ENCODE measurements at regions not wholly inside any gene's neighbourhood (a gene's known extent, or its start where the extent isn't known, plus 50 kb on each side); places are given as distances from the start of the nearest gene placed in this dataset.
"Not testable (repeated sequence)": the region's sequence is repeated elsewhere in the genome, so short reads cannot be mapped to it uniquely, and the experiment has no call there.

DNA sequence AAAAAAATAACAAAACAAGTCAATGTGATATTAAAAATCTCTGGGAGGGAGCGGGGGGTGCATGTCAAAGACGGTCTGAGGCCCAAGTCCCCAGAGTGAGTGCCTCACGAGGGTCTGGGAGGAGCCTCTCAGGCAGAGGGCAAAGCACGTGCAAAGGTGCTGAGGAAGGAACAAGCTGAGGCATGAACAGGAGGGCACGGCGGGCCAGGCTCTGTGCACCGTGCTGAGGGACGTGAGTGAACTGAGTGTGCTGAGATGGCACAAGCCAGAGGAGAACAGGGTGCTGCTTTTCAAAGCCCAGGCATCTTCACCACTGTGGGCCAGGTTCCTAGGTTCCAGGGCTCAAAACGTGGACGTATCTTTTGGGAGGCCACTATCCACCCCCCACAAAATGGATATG, 142.1 kb upstream of the PHACTR3 start:
- DNase-seq (ENCODE audit: low read depth): no peak

- DNase-seq (ENCODE audit: low read depth): no peak
Observed at GRCh38 chr20:59463541-59463940, 140.8 kb upstream of the PHACTR3 start.

GRCh38 chr20:59466107-59466815, 138.1 kb upstream of the PHACTR3 start:
- DNase-seq (ENCODE audit: low read depth): no peak

GRCh38 chr20:59468831-59469230, 135.5 kb upstream of the PHACTR3 start:
- no peak for DNase-seq (ENCODE audit: low read depth)

DNA sequence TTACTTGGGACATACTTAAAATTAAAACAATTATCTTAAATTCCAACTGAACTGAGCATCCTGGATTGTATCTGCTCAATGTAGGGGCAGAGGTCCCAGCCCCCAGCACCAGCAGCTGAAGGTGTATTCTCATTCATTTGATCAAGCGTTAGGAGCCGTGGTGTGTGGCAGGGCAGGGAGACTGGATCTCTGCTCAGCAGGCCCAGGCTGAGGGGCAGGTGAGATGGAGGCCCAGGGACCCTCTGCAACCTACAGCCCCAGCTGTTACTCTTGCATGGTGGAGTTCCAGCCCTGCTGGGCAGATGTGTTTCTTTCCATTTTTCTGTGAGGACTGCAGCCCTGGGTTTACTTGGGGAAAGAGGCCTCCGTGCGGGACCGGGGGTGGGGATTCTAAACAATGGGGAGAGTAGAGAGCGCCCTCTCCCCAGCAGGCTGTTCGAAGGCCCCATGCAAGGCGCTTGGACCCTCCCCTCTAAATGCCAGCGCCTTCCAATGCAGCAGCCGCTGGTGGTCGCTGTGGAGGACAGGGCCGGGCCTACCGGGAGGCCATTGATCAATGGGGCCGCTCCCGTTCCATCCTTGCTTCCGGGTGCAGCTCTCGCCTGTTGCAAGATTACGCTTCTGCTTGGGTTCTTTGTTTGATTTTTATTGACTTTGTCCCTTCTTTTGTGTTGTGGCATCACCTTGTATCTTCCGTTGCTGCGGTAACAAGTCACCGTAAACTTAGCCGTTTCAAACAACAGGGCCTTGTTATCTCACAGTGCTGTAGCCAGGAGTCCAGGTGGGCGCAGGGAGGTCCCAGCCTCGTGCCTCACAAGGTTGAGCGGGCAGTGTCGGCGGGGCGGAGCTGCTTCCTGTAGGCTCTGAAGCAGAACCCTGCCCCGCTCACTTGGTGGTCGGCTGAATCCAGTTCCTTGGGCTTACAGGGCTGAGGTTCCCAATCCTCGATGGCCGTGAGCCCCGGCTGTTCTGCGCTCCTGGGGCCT, 134.8 kb upstream of the PHACTR3 start:
- no peak for DNase-seq (ENCODE audit: low read depth)

DNA sequence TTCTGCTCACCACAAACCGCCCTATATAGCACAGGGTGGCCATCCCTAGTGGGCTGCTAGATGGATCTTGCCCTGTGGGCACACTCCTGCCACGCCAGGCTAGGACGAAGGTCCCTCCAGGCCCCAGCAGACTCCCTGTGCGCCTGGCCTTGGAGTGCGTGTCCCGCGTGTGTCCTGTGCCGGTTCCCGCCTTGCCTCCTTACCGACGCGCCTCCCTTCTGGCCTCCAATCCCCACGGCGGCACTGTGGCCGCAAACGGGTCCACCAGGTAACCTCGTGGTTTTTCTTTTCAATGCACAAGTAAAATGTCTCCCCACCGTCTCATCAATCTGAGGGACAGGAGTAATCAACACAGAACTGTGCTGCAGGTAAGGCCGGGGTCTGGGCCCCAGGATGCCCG, 133.8 kb upstream of the PHACTR3 start:
- no peak for DNase-seq (ENCODE audit: low read depth)

DNA sequence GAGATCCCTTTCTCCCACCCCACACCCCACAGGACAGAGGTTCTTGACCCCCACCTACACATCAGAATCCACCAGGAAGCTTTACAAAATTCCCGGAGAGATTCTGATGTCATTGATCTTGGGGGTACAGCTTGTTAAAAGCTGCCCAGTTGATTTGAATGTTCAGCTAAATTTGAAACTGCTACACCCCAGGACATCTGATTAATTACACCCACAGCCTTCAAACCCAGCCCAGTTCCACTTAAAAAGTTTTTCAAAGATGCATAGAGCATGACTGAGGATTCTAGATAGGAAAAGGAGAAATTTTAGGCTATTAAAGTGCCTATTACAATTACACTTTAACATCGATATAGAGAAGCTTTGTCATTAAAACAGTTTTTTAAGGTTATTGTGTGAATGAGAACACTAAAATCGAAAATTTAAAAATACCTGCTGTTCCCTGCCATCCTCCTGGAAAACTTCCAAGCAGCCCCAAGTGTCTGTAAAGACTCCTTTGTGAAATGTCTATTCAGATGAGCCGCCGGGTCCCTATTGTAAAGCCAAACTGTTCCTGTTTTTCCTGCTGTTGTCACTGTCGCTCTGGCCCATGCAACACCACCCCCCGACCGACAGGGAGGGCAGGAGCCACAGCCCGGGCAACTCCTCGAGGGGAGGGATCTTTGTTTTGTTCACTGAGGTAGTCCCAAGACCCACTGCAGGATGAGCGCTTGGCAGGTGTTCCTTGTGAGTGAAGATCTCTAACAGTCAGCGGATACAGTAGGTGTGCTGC, 132.5 kb upstream of the PHACTR3 start:
- DNase-seq (ENCODE audit: low read depth): no peak

DNA sequence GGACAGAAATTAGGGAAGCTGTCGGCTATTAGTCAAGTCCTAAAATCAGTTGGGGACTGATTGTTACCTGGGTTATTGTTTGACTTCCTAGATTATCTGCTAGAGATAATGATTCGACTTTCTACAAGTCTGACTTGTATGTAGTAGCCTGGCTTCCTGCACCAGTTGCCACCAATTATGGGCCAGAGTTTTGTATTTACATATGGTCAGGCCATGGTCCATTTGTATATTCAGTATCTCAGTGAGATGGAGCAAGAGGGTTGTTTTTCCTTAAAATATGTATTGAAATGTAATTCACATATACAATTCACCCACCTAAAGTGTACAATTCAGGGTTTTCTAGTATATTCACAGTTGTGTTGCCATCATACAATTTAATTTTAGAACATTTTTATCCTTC, 130.6 kb upstream of the PHACTR3 start:
- DNase-seq (ENCODE audit: low read depth): no peak

DNA sequence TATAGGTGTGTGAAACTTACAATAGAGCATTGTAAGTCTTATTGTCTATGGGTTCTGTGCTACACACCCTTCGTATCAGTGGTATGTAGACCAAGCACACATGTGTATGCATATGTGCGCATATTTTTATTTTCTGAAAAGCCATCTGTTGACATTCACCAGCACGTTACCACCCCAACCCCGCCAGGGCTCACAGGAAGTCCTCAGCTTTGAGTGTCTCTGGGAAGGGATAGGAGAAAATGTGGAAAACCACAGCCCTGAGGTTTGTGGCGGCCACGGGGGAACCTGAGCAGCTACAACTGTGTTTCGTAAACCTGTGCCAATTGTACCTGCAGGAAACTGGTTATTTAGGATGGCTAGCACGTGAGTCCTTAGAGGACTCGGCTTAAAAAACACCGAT, 123.3 kb upstream of the PHACTR3 start:
- no peak for DNase-seq (ENCODE audit: low read depth)

DNA sequence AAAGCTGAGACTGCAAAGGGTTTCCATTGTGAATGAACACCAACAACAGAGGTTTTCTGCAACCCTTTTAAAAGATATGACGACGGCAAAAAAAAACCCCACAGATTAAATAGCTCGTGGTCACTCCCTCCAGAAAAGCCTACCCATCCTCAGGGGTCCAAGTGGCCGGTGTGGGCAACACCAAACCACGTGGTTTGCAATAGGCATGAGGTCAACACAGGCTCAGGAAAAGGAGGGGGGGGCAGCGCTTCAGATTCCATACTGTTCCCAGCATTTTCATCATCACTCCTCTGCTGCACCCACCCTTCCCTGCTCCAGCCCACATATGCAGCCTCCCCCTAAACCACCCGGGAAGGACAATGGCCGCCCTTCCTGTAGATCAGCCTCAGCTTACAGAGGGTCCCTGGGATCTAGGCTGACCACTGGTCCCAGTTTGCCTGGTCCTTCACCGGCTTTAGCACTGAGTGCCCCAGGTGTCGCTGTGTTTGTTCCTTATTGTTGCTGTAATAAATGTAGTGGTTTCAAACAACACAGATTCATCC, 122.8 kb upstream of the PHACTR3 start:
- DNase-seq (ENCODE audit: low read depth): no peak

DNA sequence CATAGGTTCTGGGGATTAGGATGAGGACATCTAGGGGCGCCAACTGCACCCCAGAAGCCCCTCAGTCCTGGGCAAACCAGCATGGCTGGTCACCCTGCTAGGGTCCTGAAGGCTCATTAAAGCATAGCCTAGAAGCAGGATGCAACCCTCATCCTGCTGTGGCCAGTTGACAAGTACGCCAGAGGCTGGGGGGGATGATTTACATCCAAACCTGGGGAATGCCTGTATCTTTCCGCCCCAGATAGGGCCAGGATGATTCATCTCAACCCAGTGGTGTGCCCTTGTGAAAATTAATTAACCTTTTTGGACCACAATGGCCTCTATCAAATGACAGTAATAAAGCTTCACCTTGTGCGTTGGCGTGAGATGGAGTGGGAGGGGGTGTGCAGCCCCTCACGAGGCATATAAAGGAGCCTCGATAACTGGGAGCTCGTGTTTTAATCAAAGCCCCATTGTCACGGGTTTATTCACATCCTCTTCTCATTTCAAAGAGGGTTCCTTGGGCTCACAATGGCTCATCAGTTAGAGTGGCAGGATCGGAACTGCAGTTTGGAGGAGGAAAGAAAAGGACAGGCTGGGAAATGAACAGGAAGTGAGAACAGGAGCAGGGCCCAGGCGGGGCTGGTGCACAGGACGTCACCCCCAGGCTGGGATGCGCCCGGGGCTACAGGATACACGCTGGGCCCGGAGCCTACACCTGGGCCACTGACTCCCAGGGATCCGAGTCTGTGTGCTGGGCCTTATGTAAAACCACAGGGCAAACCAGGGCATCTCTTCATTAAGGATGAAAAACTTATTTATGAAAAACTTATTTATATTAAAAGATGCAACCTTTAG, 121.8 kb upstream of the PHACTR3 start:
- no peak for DNase-seq (ENCODE audit: low read depth)

- no peak for DNase-seq (ENCODE audit: low read depth)
Observed at GRCh38 chr20:59483481-59483880, 120.9 kb upstream of the PHACTR3 start.

DNA sequence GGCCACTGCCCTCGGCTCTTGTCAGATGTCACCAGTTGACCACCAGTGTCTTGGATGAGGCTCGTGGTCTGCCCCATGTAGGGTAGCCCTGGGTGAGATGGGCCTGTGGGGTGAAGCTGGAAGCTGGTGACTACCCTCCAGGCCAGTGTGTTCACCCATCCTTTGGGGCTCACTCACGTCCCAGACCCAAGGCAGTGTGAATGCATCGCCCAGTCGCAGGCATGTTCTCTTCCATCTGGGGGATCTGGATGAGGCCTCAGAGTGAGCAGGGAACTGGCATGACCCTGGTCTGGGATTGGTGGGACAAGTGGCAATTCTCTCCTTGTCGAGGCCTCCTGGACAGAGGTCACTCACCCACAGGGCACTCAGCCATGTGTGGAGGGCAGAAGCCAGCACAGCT, 120.1 kb upstream of the PHACTR3 start:
- DNase-seq (ENCODE audit: low read depth): no peak

GRCh38 chr20:59485576-59486454, 118.5 kb upstream of the PHACTR3 start:
- no peak for DNase-seq (ENCODE audit: low read depth)

DNA sequence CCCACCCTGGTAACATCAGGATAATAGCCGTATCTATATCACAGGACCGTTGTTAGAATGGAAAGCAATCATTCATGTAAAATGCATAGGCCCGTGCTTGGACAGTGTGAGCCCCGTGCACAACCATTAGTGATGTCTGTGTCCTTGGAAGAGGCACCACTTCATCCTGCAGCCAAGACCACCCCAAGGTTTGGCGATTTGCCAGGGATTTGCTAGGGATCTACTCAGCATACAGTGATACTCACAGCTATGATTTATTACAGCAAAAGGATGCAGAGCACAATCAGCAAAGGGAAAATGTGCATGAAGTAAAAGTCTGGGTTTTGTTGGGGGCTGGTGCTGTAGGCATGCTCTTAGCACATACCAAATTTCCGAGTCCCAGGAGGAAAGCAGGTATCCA, 115.9 kb upstream of the PHACTR3 start:
- not testable (repeated sequence) for DNase-seq (ENCODE audit: low read depth)

GRCh38 chr20:59490196-59491004, 113.9 kb upstream of the PHACTR3 start:
- not testable (repeated sequence) for DNase-seq (ENCODE audit: low read depth)

GRCh38 chr20:59491884-59492283, 112.5 kb upstream of the PHACTR3 start:
- DNase-seq (ENCODE audit: low read depth): no peak

DNA sequence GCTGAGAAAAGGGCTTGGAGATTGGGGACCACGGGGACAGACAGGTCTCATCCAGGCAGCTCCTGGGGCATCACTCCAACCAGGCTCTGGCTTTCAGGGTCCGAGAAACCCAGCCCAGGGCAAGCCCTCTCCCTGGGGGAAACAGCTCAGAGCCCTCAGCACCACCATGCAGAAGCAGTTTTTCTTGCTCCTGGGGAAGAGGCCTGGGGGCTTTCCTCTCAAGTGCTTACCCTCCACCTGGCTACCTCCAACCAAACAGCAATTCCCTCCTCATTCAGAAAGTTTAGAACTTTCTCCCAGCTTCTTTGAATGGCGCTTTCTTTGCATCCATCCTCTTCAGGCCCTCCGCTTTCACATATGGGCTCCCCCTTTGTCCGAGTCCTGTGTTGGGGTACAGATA, 110.4 kb upstream of the PHACTR3 start:
- DNase-seq (ENCODE audit: low read depth): no peak

DNA sequence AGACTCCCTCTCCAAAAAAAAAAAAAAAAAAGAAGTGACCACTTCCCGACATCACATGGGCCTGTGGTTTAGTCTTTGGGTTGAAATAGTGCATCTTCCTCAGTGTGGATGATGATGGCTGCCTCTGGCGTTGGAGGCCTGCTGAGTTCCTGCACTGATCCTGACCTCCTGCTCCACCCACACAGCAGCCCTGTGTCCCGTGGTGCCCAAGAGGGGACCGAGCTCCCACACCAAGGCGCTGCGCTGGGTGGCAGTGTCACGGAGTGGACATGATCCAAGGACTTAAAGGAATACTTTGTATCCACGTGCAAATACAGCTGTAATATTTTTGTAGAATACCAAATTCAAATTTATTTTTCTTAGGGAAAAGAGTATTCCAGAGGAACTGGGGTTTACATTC, 109.2 kb upstream of the PHACTR3 start:
- no peak for DNase-seq (ENCODE audit: low read depth)

All from stimulated activated CD4-positive, alpha-beta T cell treated with anti-CD3 and anti-CD28 coated beads, Interleukin-2, amount 100 ng/mL, for 4 hours (primary cell).